H1 (cell line): ENCODE measurements at regions not wholly inside any gene's neighbourhood (a gene's known extent, or its start where the extent isn't known, plus 50 kb on each side); places are given as distances from the start of the nearest gene placed in this dataset.

Experiments
- CTCF ChIA-PET: fragments of 300-600 bp; sonication (Branson Sonifier 250); formaldehyde crosslinking; loops from one replicate; lab custom pipeline; 2021; ENCODE audit not compliant: partially characterized antibody; lab: Charles Lee
- POLR2A ChIA-PET: fragments of 300-600 bp; sonication (Branson Sonifier 250); formaldehyde crosslinking; loops from one replicate; lab custom pipeline; 2021; ENCODE audit warnings: inconsistent platforms; ENCODE audit not compliant: partially characterized antibody; lab: Charles Lee
- DNase-seq, 2 experiments: peaks; one replicate each; pipeline versions ENCODE4 v3.0.0 to v3.0.0-alpha.2; 2010 to 2022; ENCODE audit warnings: low spot score in 2 of 2, low read depth in 1 of 2, mixed read lengths in 1 of 2
- FAIRE-seq: peaks from 2 replicates; lab custom pipeline; 2011; peaks lifted over from hg19 to GRCh38; lab: Jason Lieb, UNC
- H2AFZ ChIP-seq: 2 replicates; pipeline ENCODE4 v1.8.1; 2012; ENCODE audit warnings: low read length, inconsistent platforms
- H2AK5ac ChIP-seq: 2 replicates; pipeline ENCODE4 v1.6.1; 2013; ENCODE audit warnings: low read depth, low read length
- H2BK120ac ChIP-seq: replicated peaks from 2 replicates; pipeline ENCODE3; 2013; ENCODE audit warnings: low read depth, low read length, inconsistent platforms
- H2BK12ac ChIP-seq: 2 replicates; pipeline ENCODE4 v1.6.1; 2013; ENCODE audit warnings: low read depth, low read length
- H2BK15ac ChIP-seq: 2 replicates; pipeline ENCODE4 v1.6.1; 2013; ENCODE audit warnings: low read length
- H2BK20ac ChIP-seq: 2 replicates; pipeline ENCODE4 v1.6.1; 2013; ENCODE audit warnings: low read length
- H2BK5ac ChIP-seq: 2 replicates; pipeline ENCODE4 v1.6.1; 2013; ENCODE audit warnings: low read depth, low read length
- H3K14ac ChIP-seq: 2 replicates; pipeline ENCODE4 v1.6.1; 2013; ENCODE audit warnings: inconsistent platforms; ENCODE audit not compliant: insufficient read length
- H3K18ac ChIP-seq: 2 replicates; pipeline ENCODE4 v1.6.1; 2013; ENCODE audit warnings: low read length; ENCODE audit errors: extremely low read depth
- H3K23ac ChIP-seq: 2 replicates; pipeline ENCODE4 v1.6.1; 2013; ENCODE audit warnings: inconsistent platforms; ENCODE audit not compliant: insufficient read length
- H3K23me2 ChIP-seq: 2 replicates; pipeline ENCODE4 v1.6.1; 2013; ENCODE audit warnings: low read depth, low read length
- H3K27ac ChIP-seq: 2 replicates; pipeline ENCODE4 v1.6.1; 2011; ENCODE audit warnings: low read depth, low read length, inconsistent platforms
- H3K27me3 ChIP-seq, 4 experiments: replicated peaks in 1 of 4; 1 replicate in 1 of 4; 2 replicates in 3 of 4; pipeline versions ENCODE4 v1.6.1 to v1.8.1; 2011 to 2013; ENCODE audit warnings: low read length in 3 of 4, mild to moderate bottlenecking in 3 of 4, inconsistent platforms in 2 of 4, mixed read lengths in 2 of 4, moderate library complexity in 1 of 4; ENCODE audit not compliant: control insufficient read depth in 3 of 4, insufficient read depth in 3 of 4; ENCODE audit errors: extremely low read depth in 1 of 4
- H3K36me3 ChIP-seq, 4 experiments: 2 replicates each; pipeline versions ENCODE4 v1.6.1 to v1.8.1; 2011 to 2013; ENCODE audit warnings: mild to moderate bottlenecking in 4 of 4, low read length in 3 of 4, moderate library complexity in 2 of 4, control low read depth in 1 of 4, inconsistent platforms in 1 of 4; ENCODE audit not compliant: insufficient read depth in 4 of 4, control insufficient read depth in 2 of 4
- H3K4ac ChIP-seq: replicated peaks from 2 replicates; pipeline ENCODE3; 2013; ENCODE audit warnings: low read length, low read depth, mixed read lengths, inconsistent platforms; ENCODE audit not compliant: insufficient read length
- H3K4me1 ChIP-seq, 4 experiments: replicated peaks in 1 of 4; 1 replicate in 1 of 4; 2 replicates in 3 of 4; pipeline versions ENCODE4 v1.6.1 to v1.8.1; 2011 to 2013; ENCODE audit warnings: low read length in 3 of 4, inconsistent platforms in 2 of 4, mixed read lengths in 1 of 4; ENCODE audit not compliant: insufficient read depth in 4 of 4, control insufficient read depth in 3 of 4
- H3K4me2 ChIP-seq, 2 experiments: 2 replicates each; pipeline versions ENCODE4 v1.6.1 to v1.8.1; 2011 to 2013; ENCODE audit warnings: low read depth in 2 of 2, low read length in 2 of 2, control low read depth in 1 of 2, inconsistent platforms in 1 of 2, mild to moderate bottlenecking in 1 of 2; ENCODE audit not compliant: insufficient read depth in 1 of 2
- H3K4me3 ChIP-seq, 4 experiments: fragments of 200-600, 300-600 bp in 1 of 4; sonication (generic), shearing (Covaris generic), sonication (Bioruptor Twin) in 1 of 4; 2 replicates each; pipeline versions ENCODE4 v1.5.1 to v1.8.1; 2011 to 2016; ENCODE audit warnings: low read length in 4 of 4, low read depth in 3 of 4, control low read depth in 2 of 4, inconsistent platforms in 2 of 4, mild to moderate bottlenecking in 2 of 4, mixed read lengths in 1 of 4, moderate library complexity in 1 of 4; ENCODE audit not compliant: insufficient read depth in 2 of 4; ENCODE audit errors: extremely low read depth in 1 of 4
- H3K56ac ChIP-seq: replicated peaks from 2 replicates; pipeline ENCODE3; 2013; ENCODE audit warnings: low read depth, mild to moderate bottlenecking, mixed read lengths, low read length, inconsistent platforms; ENCODE audit not compliant: insufficient read length
- H3K79me1 ChIP-seq: 2 replicates; pipeline ENCODE4 v1.6.1; 2013; ENCODE audit warnings: low read depth, low read length, control low read depth
- H3K79me2 ChIP-seq, 2 experiments: 2 replicates each; pipeline versions ENCODE4 v1.6.1 to v1.8.1; 2012 to 2013; ENCODE audit warnings: low read length in 2 of 2, mild to moderate bottlenecking in 2 of 2, inconsistent platforms in 1 of 2; ENCODE audit not compliant: insufficient read depth in 2 of 2, control insufficient read depth in 1 of 2
- H3K9ac ChIP-seq, 4 experiments: replicated peaks in 1 of 4; 1 replicate in 1 of 4; 2 replicates in 3 of 4; pipeline versions ENCODE4 v1.6.1 to v1.8.1; 2011 to 2013; ENCODE audit warnings: low read depth in 3 of 4, low read length in 3 of 4, control low read depth in 2 of 4, mild to moderate bottlenecking in 2 of 4, moderate library complexity in 2 of 4, inconsistent platforms in 1 of 4; ENCODE audit errors: extremely low read depth in 1 of 4
- H3K9me3 ChIP-seq, 2 experiments: 2 replicates each; pipeline versions ENCODE4 v1.6.1 to v1.8.1; 2012 to 2013; ENCODE audit warnings: mild to moderate bottlenecking in 2 of 2, moderate library complexity in 2 of 2, control low read depth in 1 of 2, inconsistent platforms in 1 of 2, low read depth in 1 of 2, low read length in 1 of 2, mixed read lengths in 1 of 2; ENCODE audit not compliant: insufficient read depth in 2 of 2
- H4K20me1 ChIP-seq, 2 experiments: replicated peaks in 1 of 2; 2 replicates each; pipeline versions ENCODE3 to v1.8.1; 2011 to 2013; ENCODE audit warnings: inconsistent platforms in 2 of 2, low read length in 2 of 2, mild to moderate bottlenecking in 1 of 2; ENCODE audit not compliant: insufficient read depth in 2 of 2, control insufficient read depth in 1 of 2
- H4K5ac ChIP-seq: 2 replicates; pipeline ENCODE4 v1.6.1; 2013; ENCODE audit warnings: low read length, low read depth, mixed read lengths, inconsistent platforms; ENCODE audit not compliant: insufficient read length
- H4K8ac ChIP-seq: 2 replicates; pipeline ENCODE4 v1.8.0; 2013; ENCODE audit warnings: mild to moderate bottlenecking, moderate library complexity, low read length, inconsistent platforms; ENCODE audit not compliant: insufficient read depth; ENCODE audit errors: extremely low read depth
- H4K91ac ChIP-seq: replicated peaks from 2 replicates; pipeline ENCODE3; 2013; ENCODE audit warnings: low read length, mixed read lengths, inconsistent platforms; ENCODE audit not compliant: insufficient read length
- ASH2L ChIP-seq: fragments of 200-600, 300-600 bp; sonication (generic); IDR thresholded peaks from one replicate; pipeline ENCODE4 v1.7.1; 2017; ENCODE audit warnings: low read length
- EGR1 ChIP-seq: IDR thresholded peaks from 2 replicates; pipeline ENCODE4 v1.6.1; 2011; ENCODE audit warnings: low read depth, low read length, borderline replicate concordance
- RFX5 ChIP-seq: IDR thresholded peaks from 2 replicates; pipeline ENCODE4 v1.6.1; 2011; ENCODE audit warnings: low read depth, low read length, improper control_type of control experiment, borderline replicate concordance
- SIN3A ChIP-seq, 2 experiments: IDR thresholded peaks in 1 of 2; conservative IDR thresholded peaks in 1 of 2; 2 replicates each; pipeline ENCODE4 v1.6.1; 2011 to 2012; ENCODE audit warnings: low read length in 2 of 2, improper control_type of control experiment in 1 of 2, low read depth in 1 of 2, mild to moderate bottlenecking in 1 of 2
- SIRT6 ChIP-seq: IDR thresholded peaks from one replicate; pipeline ENCODE4 v1.7.1; 2012; ENCODE audit warnings: low read length, inconsistent platforms
- SIX5 ChIP-seq: IDR thresholded peaks from 2 replicates; pipeline ENCODE4 v1.6.1; 2011; ENCODE audit warnings: mild to moderate bottlenecking, low read depth, low read length
- WGBS, 2 experiments: shearing (Covaris generic) in 1 of 2; methylation state at CpG; one replicate each; pipeline versions ENCODE4 v1.1.6 to v1.1.7; 2013 to 2015; ENCODE audit warnings: low lambda C conversion rate in 2 of 2, mixed read lengths in 2 of 2, inconsistent platforms in 1 of 2, low coverage in 1 of 2, missing lambda C conversion rate in 1 of 2; ENCODE audit not compliant: insufficient replicate concordance in 2 of 2, insufficient coverage in 1 of 2, insufficient read length in 1 of 2; ENCODE audit errors: extremely low coverage in 1 of 2, missing lambda C conversion rate in 1 of 2; 5-methylcytosine and 5-hydroxymethylcytosine counted together

DNA sequence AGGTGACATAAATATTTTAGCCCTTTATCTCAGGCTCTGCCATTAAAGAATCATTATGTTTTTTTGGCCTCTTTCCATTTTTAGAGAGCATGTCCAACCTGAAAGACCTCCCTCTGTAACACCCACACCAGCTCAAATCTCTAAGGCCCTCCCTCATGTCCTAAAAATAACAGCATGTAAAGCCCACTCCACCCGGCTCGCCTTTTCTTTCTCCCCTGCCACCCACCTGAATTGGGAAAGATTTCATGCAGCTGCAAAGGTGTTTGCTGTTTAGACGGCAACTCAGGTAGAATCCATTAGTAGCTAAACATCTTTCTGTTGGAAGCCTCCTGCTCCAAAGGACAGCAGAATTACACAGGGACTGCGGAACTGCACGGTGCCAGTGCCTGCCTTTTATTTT is 79.9 kb downstream of the DMRTA2 start:
- no peak overlapping the region for H2BK5ac ChIP-seq
- no peaks in the 10 kb centered on the region for H3K36me3 ChIP-seq
- H3K27ac ChIP-seq, result no peak overlapping the region
- H3K79me1 ChIP-seq, result no peaks in the 10 kb centered on the region
- H2AK5ac ChIP-seq, result no peak overlapping the region
- H4K5ac ChIP-seq, result no peak overlapping the region
- no peak for DNase-seq
- no peak overlapping the region for H3K23ac ChIP-seq
- no peak overlapping the region for H3K4me3 ChIP-seq
- H2BK120ac ChIP-seq, result no peak overlapping the region
- TF ChIP-seq SIRT6 (no peak), SIN3A (conservative IDR thresholded peaks at IDR 0.05 in 1 of 2, IDR thresholded peaks at IDR 0.05 in 1 of 2; ENCODE audit: low read depth in 1 of 2, low read length in 2 of 2) (no peak), RFX5 (no peak), EGR1 (no peak), ASH2L (no peak), SIX5 (no peak)
- TF ChIP-seq, all 59 proteins: peak for 0
- H3K23me2 ChIP-seq, result no peaks in the 10 kb centered on the region
- no peaks in the 10 kb centered on the region for H4K20me1 ChIP-seq
- no peak overlapping the region for H3K9ac ChIP-seq
- H2BK12ac ChIP-seq, result no peak overlapping the region
- H3K9me3 ChIP-seq, result no peaks in the 10 kb centered on the region
- POLR2A ChIA-PET, result no interaction called here
- H3K14ac ChIP-seq, result no peak overlapping the region
- no peaks in the 10 kb centered on the region; a peak in 3 of 7 replicates for H3K27me3 ChIP-seq
- H3K56ac ChIP-seq, result no peak overlapping the region
- H3K4me1 ChIP-seq, result no peaks in the 10 kb centered on the region
- no peak overlapping the region for H4K8ac ChIP-seq
- no peak for FAIRE-seq
- H4K91ac ChIP-seq, result no peak overlapping the region
- CTCF ChIA-PET, result interaction anchor here (2.1 to 3.8 kb wide), 2 partner anchors 10 to 1771 kb away, joined by 8 to 35 read pairs; no protein-coding TSS in a partner anchor
- H3K4ac ChIP-seq, result no peak overlapping the region
- 0 out of 2 replicates have a peak overlapping the region, but pooled peaks have one; percentile 21 for H2AFZ ChIP-seq
- 66% methylated on average over 5 of the region's 5 CpGs; no CpG with 5 or more reads in 1 of the 2 experiments for WGBS, 2 experiments
- H2BK15ac ChIP-seq, result no peak overlapping the region
- H3K79me2 ChIP-seq, result no peaks in the 10 kb centered on the region
- H2BK20ac ChIP-seq, result no peak overlapping the region
- no peak overlapping the region for H3K4me2 ChIP-seq
- H3K18ac ChIP-seq, result no peak overlapping the region
